NT2/D1 (cell line): ENCODE measurements at regions not wholly inside any gene's neighbourhood (a gene's known extent, or its start where the extent isn't known, plus 50 kb on each side); places are given as distances from the start of the nearest gene placed in this dataset.

Source experiments
- DNase-seq: peaks from one replicate; pipeline ENCODE4 v3.0.0-alpha.2; 2011; ENCODE audit warnings: low read depth, low spot score
- H3K27me3 ChIP-seq: 2 replicates; pipeline ENCODE4 v1.6.0; 2011; ENCODE audit warnings: mild to moderate bottlenecking; ENCODE audit not compliant: insufficient read length, insufficient read depth
- H3K36me3 ChIP-seq: 2 replicates; pipeline ENCODE4 v1.6.1; 2011; ENCODE audit warnings: mild to moderate bottlenecking, low read length, mixed read lengths; ENCODE audit not compliant: insufficient read depth, insufficient read length
- H3K4me1 ChIP-seq: 2 replicates; pipeline ENCODE4 v1.5.1; 2011; ENCODE audit not compliant: insufficient read depth, insufficient read length
- H3K4me3 ChIP-seq: 2 replicates; pipeline ENCODE4 v1.5.1; 2011; ENCODE audit warnings: low read depth; ENCODE audit not compliant: insufficient read length
- H3K9ac ChIP-seq: 2 replicates; pipeline ENCODE4 v1.6.0; 2011; ENCODE audit warnings: low read depth; ENCODE audit not compliant: insufficient read length
- H3K9me3 ChIP-seq: 2 replicates; pipeline ENCODE4 v1.5.1; 2011; ENCODE audit warnings: mild to moderate bottlenecking, low read length; ENCODE audit not compliant: insufficient read depth
- SUZ12 ChIP-seq: IDR thresholded peaks from 2 replicates; pipeline ENCODE4 v1.6.1; 2011; ENCODE audit not compliant: insufficient read length, insufficient read depth; ENCODE audit errors: extremely low read depth
- YY1 ChIP-seq: IDR thresholded peaks from 2 replicates; pipeline ENCODE4 v1.6.1; 2011; ENCODE audit not compliant: insufficient read length, insufficient read depth
- ZNF274 ChIP-seq: IDR thresholded peaks from 2 replicates; pipeline ENCODE4 v1.6.1; 2011; ENCODE audit warnings: mild to moderate bottlenecking, low read depth, low read length

GRCh38 chr10:100683545-100684300 is 61.7 kb upstream of the PAX2 start:
- no peak for TF ChIP-seq SUZ12
- no peak for TF ChIP-seq ZNF274
- no peak for TF ChIP-seq YY1
- peaks cover 85% of the 10 kb centered on the region for H3K27me3 ChIP-seq
- H3K9ac ChIP-seq = no peak overlapping the region
- no peaks in the 10 kb centered on the region for H3K9me3 ChIP-seq
- no peaks in the 10 kb centered on the region for H3K36me3 ChIP-seq
- no peak overlapping the region for H3K4me3 ChIP-seq
- H3K4me1 ChIP-seq = peaks cover 2% of the 10 kb centered on the region
- DNase-seq = no peak

- peaks cover 75% of the 10 kb centered on the region for H3K27me3 ChIP-seq
These were observed 60.6 kb upstream of the PAX2 start for GRCh38 chr10:100684688-100685235.

GRCh38 chr10:100685331-100685730 is 60.1 kb upstream of the PAX2 start:
- Histone ChIP-seq H3K27me3 (peaks cover 69% of the 10 kb centered on the region), H3K4me3 (no peak overlapping the region), H3K9me3 (no peaks in the 10 kb centered on the region), H3K9ac (no peak overlapping the region), H3K36me3 (no peaks in the 10 kb centered on the region), H3K4me1 (peaks cover 2% of the 10 kb centered on the region)
- TF ChIP-seq ZNF274 = no peak
- no peak for TF ChIP-seq YY1
- TF ChIP-seq SUZ12 = no peak
- DNase-seq = no peak

More at GRCh38 chr10:100684688-100685235, 60.6 kb upstream of the PAX2 start:
- no peak for DNase-seq
- Histone ChIP-seq H3K9ac (no peak overlapping the region), H3K9me3 (no peaks in the 10 kb centered on the region), H3K4me1 (peaks cover 2% of the 10 kb centered on the region), H3K4me3 (no peak overlapping the region), H3K36me3 (no peaks in the 10 kb centered on the region)
- TF ChIP-seq YY1 (no peak), ZNF274 (no peak), SUZ12 (no peak)

- no peak for TF ChIP-seq SUZ12
- TF ChIP-seq YY1 = no peak
- TF ChIP-seq ZNF274 = no peak
- Histone ChIP-seq H3K4me3 (no peak overlapping the region), H3K9ac (no peak overlapping the region), H3K27me3 (peaks cover 49% of the 10 kb centered on the region), H3K4me1 (peaks cover 2% of the 10 kb centered on the region), H3K36me3 (no peaks in the 10 kb centered on the region), H3K9me3 (no peaks in the 10 kb centered on the region)
- DNase-seq = no peak
These were observed 58.0 kb upstream of the PAX2 start for GRCh38 chr10:100687143-100688003.

- peaks cover 2% of the 10 kb centered on the region for H3K4me1 ChIP-seq
- no peaks in the 10 kb centered on the region for H3K9me3 ChIP-seq
- no peak overlapping the region for H3K9ac ChIP-seq
- no peak overlapping the region for H3K4me3 ChIP-seq
- no peak for TF ChIP-seq ZNF274
- TF ChIP-seq SUZ12 = no peak
- TF ChIP-seq YY1 = no peak
- no peaks in the 10 kb centered on the region for H3K36me3 ChIP-seq
- DNase-seq = no peak
- H3K27me3 ChIP-seq = peaks cover 41% of the 10 kb centered on the region
These were observed 57.2 kb upstream of the PAX2 start for GRCh38 chr10:100688201-100688600.

- Histone ChIP-seq H3K4me1 (no peaks in the 10 kb centered on the region), H3K4me3 (no peak overlapping the region), H3K9ac (no peak overlapping the region), H3K36me3 (no peaks in the 10 kb centered on the region), H3K9me3 (no peaks in the 10 kb centered on the region), H3K27me3 (no peaks in the 10 kb centered on the region)
- no peak for DNase-seq
- TF ChIP-seq SUZ12 = no peak
- no peak for TF ChIP-seq YY1
- no peak for TF ChIP-seq ZNF274
These were observed 51.6 kb upstream of the PAX2 start for GRCh38 chr10:100693821-100694220.
